GM18858 (cell line): ENCODE measurements at regions not wholly inside any gene's neighbourhood (a gene's known extent, or its start where the extent isn't known, plus 50 kb on each side); places are given as distances from the start of the nearest gene placed in this dataset.
"Not testable (repeated sequence)": the region's sequence is repeated elsewhere in the genome, so short reads cannot be mapped to it uniquely, and the experiment has no call there.

Experiments used
- ATAC-seq: cut with Tn5 transposase; IDR thresholded peaks from one replicate; pipeline ENCODE4 v1.9.1; 2021; ENCODE audit not compliant: unreplicated experiment

DNA sequence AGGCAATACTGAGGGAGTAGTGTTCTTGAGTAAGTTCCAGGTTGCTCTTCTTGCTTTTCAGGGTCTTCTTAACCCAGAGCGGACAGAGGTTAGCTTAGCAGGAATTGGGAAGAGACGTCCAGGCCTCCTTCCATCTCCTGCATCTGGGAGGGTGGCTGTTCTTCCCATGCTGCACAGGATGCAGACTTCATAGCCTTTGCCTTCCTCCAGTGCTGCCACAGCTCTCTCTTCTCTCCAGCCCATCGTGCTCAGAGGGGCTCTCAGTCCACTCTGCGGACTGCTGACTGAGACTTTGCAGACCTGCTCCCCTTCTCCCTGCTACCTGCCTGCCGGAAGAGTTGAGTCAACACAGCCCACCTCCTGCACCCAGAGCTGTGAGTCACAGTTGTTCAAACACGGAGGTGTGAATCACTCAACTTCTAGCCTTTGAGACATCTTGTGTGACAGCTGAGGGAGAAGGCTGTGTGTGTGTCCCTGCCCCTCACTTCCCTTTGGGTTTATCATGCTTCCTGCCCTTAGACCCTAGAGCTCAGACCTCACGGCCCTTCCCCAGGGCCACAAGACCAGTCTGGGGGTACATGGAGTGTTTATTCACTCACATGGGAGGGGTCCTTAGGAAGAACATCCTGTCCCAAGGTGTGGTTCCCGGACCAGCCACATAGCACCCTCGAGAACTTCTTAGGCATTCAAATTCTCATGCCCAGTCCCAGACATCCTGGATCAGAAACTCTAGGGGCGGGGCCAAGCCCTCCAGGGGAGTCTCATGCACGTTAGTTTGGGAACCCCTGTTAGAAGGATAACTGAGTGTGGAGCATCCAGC, 158.3 kb upstream of the CACNA1E start:
- no peak for ATAC-seq

DNA sequence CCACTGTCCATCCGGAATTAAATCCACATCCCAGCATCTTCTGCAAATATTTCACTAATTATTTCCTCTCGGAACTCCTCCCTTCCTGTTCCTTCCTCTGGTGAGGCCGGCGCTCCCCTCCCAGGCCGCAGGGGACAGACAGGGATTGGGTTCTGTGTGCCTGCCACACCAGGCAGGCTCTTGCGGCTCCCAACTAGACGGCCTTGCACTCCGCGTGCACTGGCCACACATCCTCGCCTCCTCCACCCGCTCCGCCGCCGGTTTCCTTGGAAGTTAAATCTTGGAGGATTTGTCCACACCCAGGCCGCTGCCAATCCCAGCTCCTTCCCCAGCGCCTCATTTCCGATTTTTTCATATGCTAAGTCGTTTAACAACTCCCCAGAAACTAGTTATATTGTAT, 157.6 kb upstream of the CACNA1E start:
- not testable (repeated sequence) for ATAC-seq

DNA sequence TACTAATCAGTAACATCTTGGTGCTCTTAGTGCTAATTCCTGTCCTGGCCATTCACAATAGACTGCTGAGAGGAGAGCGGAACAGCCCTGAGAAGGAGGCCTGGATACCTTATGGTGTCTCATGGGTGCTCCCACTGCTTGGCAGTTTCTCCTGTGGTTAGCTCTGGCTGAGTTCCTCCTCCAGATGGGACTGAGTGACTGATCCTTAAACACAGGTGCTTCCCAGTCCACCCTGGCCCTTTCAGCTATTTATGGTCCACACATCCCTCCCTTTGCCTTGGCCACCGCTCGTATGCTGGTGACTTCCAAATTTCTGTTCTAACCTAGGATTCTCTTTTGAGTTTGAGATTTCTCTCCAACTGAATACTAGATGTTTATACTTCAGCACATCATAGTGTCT, 157.0 kb upstream of the CACNA1E start:
- ATAC-seq: no peak

DNA sequence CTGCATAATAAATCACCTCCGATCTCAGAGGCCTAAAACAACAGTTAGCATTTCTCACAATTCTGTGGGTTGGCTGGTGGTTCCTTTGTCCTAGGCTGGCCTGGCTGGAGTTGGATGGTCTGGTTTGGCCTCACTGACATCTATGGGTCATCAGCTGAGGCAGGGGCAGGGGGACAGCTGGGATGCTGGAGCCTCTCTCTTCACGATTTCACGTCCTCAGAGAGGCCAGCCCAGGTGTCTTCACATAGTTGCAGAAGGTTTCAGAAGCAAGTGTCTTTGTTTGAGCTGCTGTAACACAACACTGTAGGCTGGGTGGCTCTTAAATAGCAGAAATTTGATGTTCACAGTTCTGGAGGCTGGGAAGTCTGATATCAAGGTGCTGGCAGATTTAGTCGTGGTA, 155.5 kb upstream of the CACNA1E start:
- ATAC-seq: no peak

DNA sequence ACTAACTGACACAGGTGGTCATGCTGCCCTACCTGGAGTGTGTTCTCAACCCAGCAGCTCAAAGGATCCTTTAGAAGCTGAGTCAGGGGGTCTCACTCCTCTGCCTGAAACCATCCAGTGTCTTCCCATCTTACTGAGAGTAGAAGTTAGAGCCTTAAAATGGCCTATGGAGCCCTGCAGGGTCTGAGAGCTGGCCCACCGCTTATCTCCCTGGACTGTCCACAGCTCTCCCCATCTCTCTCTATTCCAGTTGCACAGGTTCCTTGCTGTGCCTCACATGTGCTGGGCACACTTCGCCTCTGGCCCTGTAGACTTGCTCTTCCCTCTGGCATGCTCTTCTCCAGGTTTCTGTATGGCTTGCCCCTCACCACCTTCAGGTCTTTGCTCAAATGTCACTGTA, 148.6 kb upstream of the CACNA1E start:
- ATAC-seq: no peak

DNA sequence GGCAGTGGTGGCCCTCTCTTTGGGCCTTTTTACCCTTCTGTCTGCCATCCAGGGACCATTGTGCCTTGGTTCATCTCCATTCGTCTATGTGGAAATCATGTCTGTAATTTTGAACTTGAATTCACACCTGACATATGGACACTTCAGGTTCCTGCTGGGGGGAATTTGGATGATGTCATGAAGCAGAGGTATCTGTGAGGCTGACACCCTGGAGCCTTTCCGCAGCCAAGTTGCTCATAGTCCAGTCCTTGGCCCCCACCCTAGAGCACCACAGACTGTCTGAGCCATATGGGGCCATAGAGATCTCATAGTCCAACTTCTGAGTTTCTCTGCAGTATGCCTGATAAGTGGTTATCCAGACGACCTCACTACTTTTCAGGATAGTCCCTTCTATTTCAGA, 147.7 kb upstream of the CACNA1E start:
- ATAC-seq: no peak

DNA sequence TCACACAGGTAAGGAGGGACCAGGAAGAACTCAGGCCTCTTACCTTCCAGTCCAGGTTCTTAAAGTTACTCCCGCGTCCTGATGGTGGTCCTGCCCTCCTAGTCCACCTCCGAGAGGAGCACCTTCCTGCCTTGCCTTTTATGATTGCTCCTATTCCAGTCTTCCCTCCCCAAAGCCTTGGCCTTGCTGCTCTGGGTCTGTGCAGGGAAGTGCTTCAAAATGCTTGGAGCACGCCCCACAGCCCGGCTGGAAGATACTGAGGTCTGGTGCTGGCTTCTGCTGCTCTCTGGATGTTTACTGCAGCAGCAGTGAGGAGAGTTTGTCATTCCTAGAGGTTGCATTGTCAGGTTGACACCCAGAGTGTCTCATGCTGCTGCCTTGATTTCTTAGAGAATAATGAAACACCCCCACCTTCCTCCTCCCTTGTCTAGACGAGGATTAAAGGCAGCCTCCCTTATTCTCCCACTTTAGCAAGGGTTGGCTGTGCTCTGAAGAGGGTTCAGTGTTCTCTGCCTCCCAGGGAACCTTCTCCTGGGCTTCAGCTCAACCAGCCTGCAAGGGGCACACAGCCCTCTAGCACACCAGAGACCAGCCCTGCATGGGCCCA, 142.2 kb upstream of the CACNA1E start:
- no peak for ATAC-seq

DNA sequence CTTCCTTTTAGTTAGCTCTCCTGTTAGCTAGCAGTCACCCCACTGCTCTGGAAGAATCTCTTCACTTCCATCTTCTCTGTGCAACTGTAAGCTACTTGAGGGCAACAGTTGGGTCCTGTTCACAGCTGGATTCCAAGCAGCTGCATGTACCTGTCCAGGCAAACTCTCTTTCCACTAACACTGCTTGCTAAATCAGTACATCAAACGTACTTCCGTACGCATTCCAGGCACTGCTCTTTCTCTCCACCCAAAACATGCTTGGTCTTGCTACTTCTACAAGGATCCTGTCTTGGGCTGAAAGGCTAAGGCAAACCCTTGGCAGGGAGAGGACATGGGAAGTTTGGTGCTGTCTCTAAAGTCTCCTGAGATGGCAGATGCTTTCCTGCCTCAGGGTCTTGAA, 139.2 kb upstream of the CACNA1E start:
- ATAC-seq: no peak

DNA sequence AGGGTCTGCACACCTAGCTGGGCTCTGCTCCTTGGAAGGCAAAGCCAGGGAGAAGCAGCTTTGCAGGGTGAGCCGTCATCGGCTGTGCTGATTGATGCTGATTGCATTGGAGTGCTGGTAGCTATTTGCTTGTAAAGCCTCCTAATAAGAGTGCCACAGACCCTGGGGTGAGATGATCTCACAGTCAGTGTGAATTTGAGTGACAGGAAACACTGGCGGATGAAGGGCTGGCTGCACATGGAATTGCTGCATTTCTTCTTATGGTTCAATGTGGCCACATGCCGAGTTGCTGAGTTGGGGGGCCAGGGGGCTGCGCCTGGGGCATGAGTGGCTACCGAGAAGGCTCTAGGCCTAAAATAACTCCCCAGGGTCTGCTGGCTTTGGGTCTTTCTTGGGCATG, 138.2 kb upstream of the CACNA1E start:
- ATAC-seq: no peak

DNA sequence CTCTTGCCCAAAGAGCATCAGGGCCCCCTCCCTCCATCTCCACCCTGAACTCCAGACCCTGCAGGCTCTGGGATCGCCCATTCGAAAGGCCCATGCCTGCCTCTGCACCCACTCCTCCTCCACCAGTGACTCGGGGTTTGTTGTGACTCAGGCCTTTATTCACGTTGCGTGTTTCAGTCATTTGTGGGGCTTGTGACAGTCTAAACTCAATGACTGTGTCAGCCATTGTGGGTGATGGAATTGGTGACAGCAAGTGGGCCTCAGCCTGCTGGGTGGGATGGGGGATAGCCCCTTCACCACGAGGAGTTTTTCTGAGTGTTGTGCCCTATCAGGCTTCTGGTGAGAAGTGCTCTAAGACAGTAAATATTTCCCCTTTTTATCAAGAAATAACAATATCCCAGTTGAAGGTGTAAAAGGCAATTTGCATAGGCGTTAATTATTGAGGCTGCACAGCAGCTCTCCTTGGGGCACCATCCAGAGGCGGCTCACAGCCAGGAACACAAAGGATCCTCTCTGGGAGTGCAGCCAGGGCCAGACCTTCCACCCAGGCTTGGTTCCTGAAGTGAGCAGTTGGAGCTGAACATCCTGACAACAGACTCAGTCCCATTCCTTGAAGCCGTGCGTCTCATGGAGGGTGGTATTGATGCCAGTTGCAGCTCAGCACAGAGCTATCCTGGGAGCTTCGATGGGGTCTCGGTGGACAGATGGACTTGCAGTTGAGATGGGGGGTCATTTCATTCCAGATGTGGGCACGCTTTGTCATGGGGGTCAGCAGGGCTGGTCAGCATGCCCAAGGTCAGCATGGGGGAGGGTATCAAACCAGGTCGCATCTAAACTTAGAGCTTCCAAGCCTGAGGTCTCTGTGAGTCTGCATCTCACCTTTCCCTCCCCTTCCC, 135.6 kb upstream of the CACNA1E start:
- no peak for ATAC-seq

DNA sequence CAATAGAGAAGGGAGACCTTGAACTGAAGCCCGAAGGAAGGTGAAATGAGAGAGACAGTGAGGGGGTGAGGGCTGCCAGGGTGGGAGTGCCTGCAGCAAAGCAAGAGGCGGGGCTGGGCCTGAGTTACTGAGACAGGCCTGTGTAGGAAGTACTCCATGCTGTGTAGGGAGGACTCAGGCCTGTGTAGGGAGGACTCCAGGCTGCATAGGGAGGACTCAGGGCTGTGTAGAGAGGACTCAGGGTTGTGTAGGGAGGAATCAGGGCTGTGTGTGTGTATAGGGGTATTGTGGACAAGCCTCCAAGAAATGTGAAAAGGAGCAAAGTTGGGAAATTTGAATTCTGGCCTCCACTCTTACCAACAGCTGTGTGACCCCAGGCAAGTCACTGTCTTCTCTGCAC, 133.8 kb upstream of the CACNA1E start:
- no peak for ATAC-seq

DNA sequence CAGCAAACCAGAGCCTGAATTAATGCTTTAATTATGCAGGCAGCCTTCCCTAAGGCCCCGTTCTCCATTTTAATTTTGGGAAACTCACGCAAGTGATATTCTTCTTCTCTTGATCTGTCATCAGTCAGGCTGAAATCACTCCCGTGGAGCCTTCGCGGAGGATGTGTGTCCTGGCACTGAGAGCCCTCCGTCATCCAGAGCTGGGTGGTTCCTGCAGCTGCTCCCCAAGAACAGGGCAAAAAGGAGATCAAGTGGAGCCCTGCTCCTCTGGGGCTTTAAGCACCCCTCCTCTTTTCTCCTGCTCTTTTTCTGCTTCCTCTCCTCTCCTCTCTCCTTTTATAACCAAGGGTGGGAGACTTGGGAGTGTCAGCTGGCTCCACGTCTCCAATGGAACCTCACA, 133.2 kb upstream of the CACNA1E start:
- ATAC-seq: no peak

DNA sequence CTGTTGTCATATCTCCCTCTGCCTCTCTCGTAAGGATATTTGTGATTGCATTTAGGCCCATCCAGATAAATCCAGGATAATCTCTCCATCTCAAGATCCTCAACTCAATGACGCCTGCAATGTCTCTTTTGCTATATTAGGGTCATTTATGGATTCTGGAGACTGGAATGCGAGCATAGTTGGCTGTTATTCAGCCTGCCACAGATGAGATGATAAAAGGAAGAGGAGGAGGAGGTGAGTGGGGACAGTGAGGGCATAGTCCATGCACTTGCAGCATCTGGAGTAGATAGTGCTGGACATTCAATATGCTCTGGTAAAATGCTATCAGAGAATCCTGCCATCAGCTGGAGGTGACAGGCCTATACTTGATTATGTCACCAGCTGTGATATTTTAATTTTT, 131.6 kb upstream of the CACNA1E start:
- ATAC-seq: no peak

DNA sequence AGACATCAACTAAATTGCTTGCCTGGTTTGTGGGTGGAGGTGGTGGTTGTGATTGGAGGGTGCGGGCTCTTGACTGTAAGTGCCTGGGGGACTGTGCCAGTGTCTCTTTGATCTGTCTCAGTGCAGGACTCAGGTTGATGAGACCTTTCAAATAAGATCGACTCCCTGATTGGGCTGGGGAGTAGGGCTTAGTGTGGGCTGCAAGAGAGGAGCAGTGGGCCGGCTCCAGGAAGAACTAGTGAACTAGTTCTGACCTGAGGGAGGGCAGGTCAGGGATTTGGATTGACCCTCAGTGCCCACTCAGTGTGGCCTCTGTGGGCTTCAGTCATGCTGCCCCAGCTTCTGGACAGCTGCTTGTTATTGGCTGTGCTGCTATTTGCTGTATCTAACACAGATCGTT, 130.6 kb upstream of the CACNA1E start:
- ATAC-seq: no peak

DNA sequence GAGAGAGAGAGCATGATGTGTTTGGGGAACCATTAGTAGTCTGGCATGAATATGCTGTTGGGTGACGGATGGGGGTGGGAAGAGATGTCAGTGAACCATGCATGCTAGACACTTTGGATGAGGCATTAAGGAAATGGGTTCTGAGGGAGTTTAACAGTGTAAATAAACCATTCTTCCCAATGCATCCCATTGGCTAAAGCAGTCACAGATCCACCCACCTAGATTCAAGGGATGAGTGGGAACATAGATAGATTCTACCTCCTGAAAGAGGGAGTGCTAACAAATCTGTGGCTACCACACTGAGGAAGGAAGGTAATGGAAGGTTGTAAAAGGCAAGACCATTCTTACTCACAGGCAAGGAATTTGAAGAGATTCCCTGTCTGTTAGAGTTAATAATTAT, 129.8 kb upstream of the CACNA1E start:
- no peak for ATAC-seq

DNA sequence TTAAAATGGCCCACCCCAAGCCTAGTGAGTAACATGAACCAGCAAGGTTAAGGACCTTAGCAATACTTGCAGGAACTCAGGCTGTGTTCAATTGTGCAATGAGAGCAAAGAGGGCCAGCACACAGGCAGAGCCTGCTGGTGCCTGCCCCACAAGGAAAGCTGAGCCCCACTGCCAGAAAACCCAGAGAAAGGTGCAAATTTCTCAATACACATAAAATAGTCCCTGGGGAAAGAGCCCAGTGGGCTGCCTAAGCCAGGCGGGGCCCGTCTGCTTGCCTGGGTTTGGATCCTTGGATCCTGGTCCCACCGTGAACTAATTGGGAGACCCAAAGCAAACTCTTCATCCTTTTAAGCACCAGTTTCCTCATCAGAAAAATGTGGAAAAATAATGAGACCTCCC, 128.5 kb upstream of the CACNA1E start:
- no peak for ATAC-seq

DNA sequence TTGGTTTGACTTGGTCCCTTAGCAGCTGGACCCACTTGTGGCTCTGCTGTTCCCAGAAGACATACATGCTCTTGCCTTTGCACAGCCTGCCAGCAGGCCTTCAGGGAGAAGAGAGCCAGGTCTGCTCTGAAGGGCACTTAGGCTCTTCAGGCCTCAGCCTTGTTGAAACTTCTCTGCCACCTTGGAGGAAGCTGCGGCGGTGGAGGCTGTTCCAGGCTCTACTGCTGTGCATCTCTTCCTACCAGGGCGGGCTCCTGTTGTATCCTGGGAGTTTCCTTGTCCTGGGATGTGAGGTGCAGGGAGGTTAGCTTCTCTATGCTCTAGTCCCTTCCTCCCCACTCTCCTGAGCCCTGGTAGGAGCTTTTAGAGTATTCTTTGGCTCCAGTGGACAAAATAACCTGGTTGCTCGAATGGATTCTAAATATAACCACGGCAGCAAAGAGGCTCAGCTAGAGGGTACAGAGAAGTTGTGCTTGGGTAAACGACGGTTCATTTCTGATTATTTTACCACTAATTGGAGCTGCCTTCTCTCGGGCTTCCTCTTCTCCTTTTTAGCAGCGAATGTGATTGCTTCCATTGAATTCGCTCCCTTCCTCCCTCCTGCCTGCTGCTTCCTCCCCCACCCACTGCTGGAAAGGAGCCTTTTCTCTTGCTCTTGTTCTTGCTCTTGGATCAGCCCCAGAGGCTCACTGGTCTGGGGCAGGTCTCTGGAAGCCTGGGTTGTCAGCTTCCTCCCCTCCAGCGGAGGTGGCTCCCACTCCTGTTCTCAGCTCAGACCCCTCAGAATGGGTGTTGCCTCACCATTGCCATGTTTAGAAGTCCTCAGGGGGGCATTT, 126.6 kb upstream of the CACNA1E start:
- ATAC-seq: no peak

DNA sequence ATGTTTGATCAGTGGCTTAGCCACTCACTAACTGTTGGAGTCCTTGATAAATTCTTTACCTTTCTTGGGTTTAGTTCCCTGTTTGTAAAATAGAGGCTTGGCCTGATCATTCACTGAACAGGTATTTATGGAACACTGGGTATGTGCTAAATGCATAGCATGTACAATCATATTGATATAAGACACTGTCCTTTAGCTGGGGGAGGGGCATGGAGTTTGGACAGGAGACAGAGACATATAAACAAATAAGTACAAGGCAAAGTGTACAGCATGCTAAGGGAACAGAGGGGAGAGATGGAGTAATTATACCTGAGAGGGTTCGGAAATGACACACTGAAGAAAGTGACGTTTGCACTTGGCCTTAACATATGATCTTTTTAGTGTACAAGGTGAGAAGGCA, 124.3 kb upstream of the CACNA1E start:
- no peak for ATAC-seq

DNA sequence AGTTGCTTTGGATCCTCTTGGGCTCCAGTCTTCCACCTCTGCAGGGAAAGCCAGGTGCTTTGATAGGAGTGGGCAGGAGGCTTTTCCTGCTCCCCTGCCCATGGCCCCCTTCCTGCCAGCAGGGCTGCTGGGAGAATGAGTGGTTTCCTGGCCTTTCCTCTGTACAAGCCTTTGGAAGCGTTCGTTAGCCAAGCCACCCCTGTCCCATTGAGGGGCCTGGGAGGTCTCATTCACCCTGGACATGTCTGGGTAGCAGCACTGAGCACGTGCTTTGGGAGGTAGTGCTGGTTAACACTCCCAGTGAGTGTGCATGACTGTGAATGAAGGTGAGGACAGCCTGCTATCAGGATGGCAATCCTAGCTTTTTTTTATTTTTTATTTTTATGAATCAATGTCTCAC, 118.5 kb upstream of the CACNA1E start:
- no peak for ATAC-seq

DNA sequence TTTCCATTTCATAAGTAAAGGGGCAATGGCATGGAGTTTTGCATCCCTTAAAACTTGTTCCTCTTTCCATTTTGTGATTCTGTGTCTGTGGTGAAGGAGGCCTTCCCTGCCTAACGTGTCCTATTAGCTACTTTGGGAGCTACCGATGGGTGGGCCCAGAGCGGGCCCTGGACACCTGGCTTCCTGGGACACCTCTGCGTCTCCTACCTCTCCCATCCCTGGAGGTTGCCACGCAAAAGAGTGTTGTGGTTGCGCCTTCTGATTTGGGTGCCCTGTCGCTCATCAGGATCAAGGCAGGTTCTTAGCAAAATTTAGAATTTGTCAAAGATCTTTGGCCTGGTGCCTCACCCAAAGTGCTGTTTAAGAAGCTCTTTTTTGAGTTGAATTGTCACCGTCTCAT, 116.4 kb upstream of the CACNA1E start:
- ATAC-seq: no peak

DNA sequence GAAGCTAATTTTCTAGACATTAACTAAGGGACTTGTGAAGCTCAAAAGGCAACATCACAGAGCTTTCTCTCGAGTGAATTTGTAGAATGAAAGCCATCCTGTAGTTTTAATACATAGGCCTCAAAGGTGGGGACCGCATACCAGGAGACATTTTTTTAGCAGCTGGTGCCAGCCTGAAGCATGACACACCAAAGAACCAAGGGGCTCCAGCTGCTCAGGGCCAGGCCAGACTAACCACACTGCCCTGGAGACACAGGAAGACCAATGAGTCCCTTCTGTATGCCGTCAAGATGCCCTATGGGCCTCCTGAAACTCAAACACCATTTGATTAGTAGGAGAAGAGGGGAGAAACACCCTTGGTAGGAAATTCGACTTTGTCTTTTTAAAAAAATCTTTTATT, 113.9 kb upstream of the CACNA1E start:
- ATAC-seq: no peak
